Uterus (tissue), 3 donors: ENCODE measurements at regions not wholly inside any gene's neighbourhood (a gene's known extent, or its start where the extent isn't known, plus 50 kb on each side); places are given as distances from the start of the nearest gene placed in this dataset.

ENCODE experiments used
- DNase-seq, 2 donors: peaks; one replicate each; pipeline ENCODE4 v3.0.0-alpha.2; 2019 to 2020
- H3K27ac ChIP-seq, 2 donors: fragments of 200-600 bp; sonication (generic); 1 replicate in 1 of 2; 2 replicates in 1 of 2; pipeline ENCODE4 v1.5.1; 2016 to 2018
- H3K27me3 ChIP-seq, 2 donors: fragments of 200-600 bp; sonication (generic); one replicate each; pipeline ENCODE4 v1.5.1; 2018 to 2019; ENCODE audit warnings: control low read depth in 1 of 2
- H3K36me3 ChIP-seq, 2 donors: fragments of 200-600 bp; sonication (generic); one replicate each; pipeline ENCODE4 v1.5.1; 2019; ENCODE audit warnings: control low read depth in 1 of 2
- H3K4me1 ChIP-seq, 2 donors: fragments of 200-600 bp; sonication (generic); one replicate each; pipeline ENCODE4 v1.5.1; 2018 to 2019; ENCODE audit warnings: control low read depth in 1 of 2
- H3K4me3 ChIP-seq, 2 donors: fragments of 200-600 bp; sonication (generic); 1 replicate in 1 of 2; 2 replicates in 1 of 2; pipeline ENCODE4 v1.5.1; 2018 to 2019; ENCODE audit warnings: mild to moderate bottlenecking in 1 of 2
- H3K9me3 ChIP-seq, 2 donors: fragments of 200-600 bp; sonication (generic); one replicate each; pipeline ENCODE4 v1.5.1; 2019; ENCODE audit warnings: control low read depth in 1 of 2
- POLR2A ChIP-seq, 2 donors: fragments of 450-650 bp; IDR thresholded peaks; one replicate each; pipeline ENCODE4 v1.6.1; 2016; ENCODE audit warnings: antibody characterized with exemption in 2 of 2, mild to moderate bottlenecking in 1 of 2, moderate library complexity in 1 of 2
- intact Hi-C: fragments of 100-400 bp; cut with DNase I; formaldehyde crosslinking; loops from one replicate; pipeline ENCODE4 v1.15.1; 2023; ENCODE audit warnings: low total_unique reads
- TF ChIP-seq, protein P1 (sequence below), 4 experiments: fragments of 200-600 bp in 2 of 4; fragments of 450-650 bp in 2 of 4; sonication (generic) in 2 of 4; IDR thresholded peaks; one replicate each; pipeline ENCODE4 v1.5.1; 2016 to 2019; ENCODE audit warnings: antibody characterized with exemption in 4 of 4, mild to moderate bottlenecking in 2 of 4, moderate library complexity in 1 of 4
- donor health status: DM: yes; HTN: yes; CAD: no.

DNA sequence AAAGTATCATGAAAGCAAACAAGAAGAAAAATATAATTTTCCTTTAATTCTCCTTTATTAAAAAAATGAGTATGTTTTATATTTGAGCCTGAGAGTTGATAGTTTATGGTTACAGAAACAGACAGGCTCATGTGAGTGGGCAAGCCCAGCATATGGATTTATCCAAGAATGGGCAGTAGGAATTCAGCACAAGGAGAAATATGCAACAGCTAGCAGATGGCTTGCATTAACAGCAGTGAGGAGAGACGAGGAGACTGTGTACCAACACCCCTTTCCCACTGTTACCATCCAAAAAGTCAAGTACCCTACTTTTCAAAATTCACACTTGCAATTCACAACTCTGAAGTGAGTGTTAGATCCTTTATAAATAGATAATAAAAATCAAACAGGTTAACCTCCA, 1760.2 kb upstream of the TENM3 start:
- no peak for DNase-seq
- no peak overlapping the region for H3K4me3 ChIP-seq
- no peak overlapping the region for H3K27ac ChIP-seq
- H3K36me3 ChIP-seq = no peaks in the 10 kb centered on the region
- H3K4me1 ChIP-seq = no peaks in the 10 kb centered on the region
- no peaks in the 10 kb centered on the region for H3K27me3 ChIP-seq
- no peaks in the 10 kb centered on the region for H3K9me3 ChIP-seq
- intact Hi-C loops = no loop called here
- no peak for TF ChIP-seq POLR2A (IDR thresholded peaks at IDR 0.05)
- TF ChIP-seq, protein P1, sequence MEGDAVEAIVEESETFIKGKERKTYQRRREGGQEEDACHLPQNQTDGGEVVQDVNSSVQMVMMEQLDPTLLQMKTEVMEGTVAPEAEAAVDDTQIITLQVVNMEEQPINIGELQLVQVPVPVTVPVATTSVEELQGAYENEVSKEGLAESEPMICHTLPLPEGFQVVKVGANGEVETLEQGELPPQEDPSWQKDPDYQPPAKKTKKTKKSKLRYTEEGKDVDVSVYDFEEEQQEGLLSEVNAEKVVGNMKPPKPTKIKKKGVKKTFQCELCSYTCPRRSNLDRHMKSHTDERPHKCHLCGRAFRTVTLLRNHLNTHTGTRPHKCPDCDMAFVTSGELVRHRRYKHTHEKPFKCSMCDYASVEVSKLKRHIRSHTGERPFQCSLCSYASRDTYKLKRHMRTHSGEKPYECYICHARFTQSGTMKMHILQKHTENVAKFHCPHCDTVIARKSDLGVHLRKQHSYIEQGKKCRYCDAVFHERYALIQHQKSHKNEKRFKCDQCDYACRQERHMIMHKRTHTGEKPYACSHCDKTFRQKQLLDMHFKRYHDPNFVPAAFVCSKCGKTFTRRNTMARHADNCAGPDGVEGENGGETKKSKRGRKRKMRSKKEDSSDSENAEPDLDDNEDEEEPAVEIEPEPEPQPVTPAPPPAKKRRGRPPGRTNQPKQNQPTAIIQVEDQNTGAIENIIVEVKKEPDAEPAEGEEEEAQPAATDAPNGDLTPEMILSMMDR (IDR thresholded peaks at IDR 0.05) = no peak

GRCh38 chr4:180485407-180485806, 1757.8 kb upstream of the TENM3 start:
- DNase-seq = no peak
- H3K4me3 ChIP-seq = no peak overlapping the region
- no peaks in the 10 kb centered on the region for H3K4me1 ChIP-seq
- intact Hi-C loops = no loop called here
- no peak overlapping the region for H3K27ac ChIP-seq
- no peaks in the 10 kb centered on the region for H3K27me3 ChIP-seq
- H3K36me3 ChIP-seq = no peaks in the 10 kb centered on the region
- TF ChIP-seq, protein P1 (IDR thresholded peaks at IDR 0.05) = no peak
- TF ChIP-seq POLR2A (IDR thresholded peaks at IDR 0.05) = no peak
- no peaks in the 10 kb centered on the region for H3K9me3 ChIP-seq

GRCh38 chr4:180486342-180486741, 1756.9 kb upstream of the TENM3 start:
- Histone ChIP-seq H3K36me3 (no peaks in the 10 kb centered on the region), H3K4me1 (no peaks in the 10 kb centered on the region), H3K4me3 (no peak overlapping the region), H3K27me3 (no peaks in the 10 kb centered on the region), H3K9me3 (no peaks in the 10 kb centered on the region), H3K27ac (no peak overlapping the region)
- intact Hi-C loops = no loop called here
- DNase-seq = no peak
- TF ChIP-seq, protein P1 (IDR thresholded peaks at IDR 0.05) = no peak
- TF ChIP-seq POLR2A (IDR thresholded peaks at IDR 0.05) = no peak

DNA sequence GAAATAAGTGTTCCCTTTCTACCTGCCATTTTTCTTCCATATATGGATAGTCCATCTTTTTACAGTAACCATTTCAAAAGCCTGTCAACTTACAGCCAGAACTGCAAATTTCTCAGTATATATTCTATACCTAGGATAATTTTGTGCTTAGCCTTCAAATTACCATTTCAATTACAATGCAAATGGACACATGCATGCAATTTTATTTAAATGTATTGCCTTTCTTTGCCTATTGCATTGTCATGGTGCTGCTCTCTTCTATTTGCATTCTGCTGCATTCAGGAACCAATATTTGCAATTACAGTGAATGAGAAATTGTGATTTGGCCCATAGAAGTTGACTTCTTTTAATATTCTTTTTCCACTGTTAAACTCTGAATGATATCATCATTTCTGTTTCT, 1753.4 kb upstream of the TENM3 start:
- Histone ChIP-seq H3K27me3 (no peaks in the 10 kb centered on the region), H3K4me3 (no peak overlapping the region), H3K36me3 (no peaks in the 10 kb centered on the region), H3K4me1 (no peaks in the 10 kb centered on the region), H3K9me3 (no peaks in the 10 kb centered on the region), H3K27ac (no peak overlapping the region)
- DNase-seq = no peak
- TF ChIP-seq, protein P1 (IDR thresholded peaks at IDR 0.05) = no peak
- TF ChIP-seq POLR2A (IDR thresholded peaks at IDR 0.05) = no peak
- intact Hi-C loops = no loop called here

GRCh38 chr4:180491210-180491609, 1752.0 kb upstream of the TENM3 start:
- no peaks in the 10 kb centered on the region for H3K36me3 ChIP-seq
- no peaks in the 10 kb centered on the region for H3K4me1 ChIP-seq
- no peak overlapping the region for H3K27ac ChIP-seq
- H3K9me3 ChIP-seq = no peaks in the 10 kb centered on the region
- DNase-seq = no peak
- H3K4me3 ChIP-seq = no peak overlapping the region
- no peaks in the 10 kb centered on the region for H3K27me3 ChIP-seq
- intact Hi-C loops = no loop called here
- TF ChIP-seq POLR2A (IDR thresholded peaks at IDR 0.05) = no peak
- TF ChIP-seq, protein P1 (IDR thresholded peaks at IDR 0.05) = no peak
